GM12878 (cell line): ENCODE measurements at regions not wholly inside any gene's neighbourhood (a gene's known extent, or its start where the extent isn't known, plus 50 kb on each side); places are given as distances from the start of the nearest gene placed in this dataset.

Experiments used
- ATAC-seq: fragments of 200-7000 bp; cut with Tn5 transposase; 3 replicates; pipeline ENCODE4 v1.9.1; 2020; ENCODE audit warnings: mild to moderate bottlenecking, moderate library complexity
- BruUV-seq: library from RNA; stranded (reverse); fragments of 400-500 nt; replicated peaks from 2 replicates; lab custom pipeline; 2021; lab: Mats Ljungman, UMichigan
- CTCF ChIA-PET: fragments of 300-600 bp; sonication (Branson Sonifier 250); formaldehyde crosslinking; extraction: SDS; loops from one replicate; lab custom pipeline; 2021; ENCODE audit warnings: inconsistent platforms; lab: Yijun Ruan, JAX
- POLR2A ChIA-PET: fragments of 350-600 bp; formaldehyde crosslinking; extraction: SDS; loops from one replicate; lab custom pipeline; 2021; ENCODE audit warnings: inconsistent platforms; lab: Charles Lee
- RAD21 ChIA-PET: fragments of 300-600 bp; sonication (Branson Sonifier 250); formaldehyde crosslinking; loops from one replicate; lab custom pipeline; 2023; ENCODE audit warnings: antibody characterized with exemption; ENCODE audit not compliant: unreplicated experiment; lab: Charles Lee
- SMC1A ChIA-PET: fragments of 300-600 bp; sonication (Branson Sonifier 250); formaldehyde crosslinking; loops from one replicate; lab custom pipeline; 2023; ENCODE audit not compliant: unreplicated experiment, uncharacterized antibody; lab: Charles Lee
- DNase-seq: peaks from one replicate; pipeline ENCODE4 v3.0.0-alpha.2; 2011; ENCODE audit warnings: low read depth, low spot score
- FAIRE-seq: peaks from 3 replicates; lab custom pipeline; 2011; peaks lifted over from hg19 to GRCh38; lab: Jason Lieb, UNC
- H2AFZ ChIP-seq: 2 replicates; pipeline ENCODE4 v1.6.0; 2011; ENCODE audit warnings: low read depth, low read length, control low read depth; ENCODE audit not compliant: control insufficient read depth
- H3K27ac ChIP-seq: 2 replicates; pipeline ENCODE4 v1.5.1; 2011; ENCODE audit warnings: control low read depth; ENCODE audit not compliant: control insufficient read depth, insufficient read depth
- H3K27me3 ChIP-seq, 2 experiments: replicated peaks in 1 of 2; 2 replicates each; pipeline versions ENCODE4 v1.6.0 to v1.6.1; 2011; ENCODE audit warnings: low read length in 1 of 2; ENCODE audit not compliant: control insufficient read depth in 2 of 2, insufficient read depth in 2 of 2
- H3K36me3 ChIP-seq, 2 experiments: 2 replicates each; pipeline ENCODE4 v1.5.1; 2011; ENCODE audit warnings: low read length in 1 of 2; ENCODE audit not compliant: control insufficient read depth in 2 of 2, insufficient read depth in 2 of 2
- H3K4me1 ChIP-seq: 2 replicates; pipeline ENCODE4 v1.6.1; 2011; ENCODE audit warnings: mild to moderate bottlenecking, low read length, moderate library complexity, mixed read lengths; ENCODE audit not compliant: control insufficient read depth, insufficient read depth
- H3K4me2 ChIP-seq: 2 replicates; pipeline ENCODE4 v1.6.0; 2011; ENCODE audit warnings: control low read depth; ENCODE audit not compliant: control insufficient read depth, insufficient read depth
- H3K4me3 ChIP-seq: fragments of 200-600 bp; sonication (generic); 2 replicates; pipeline ENCODE4 v1.5.1; 2016
- H3K79me2 ChIP-seq: 2 replicates; pipeline ENCODE4 v1.6.0; 2011; ENCODE audit warnings: low read length; ENCODE audit not compliant: control insufficient read depth, insufficient read depth
- H3K9ac ChIP-seq: 2 replicates; pipeline ENCODE4 v1.8.0; 2011; ENCODE audit warnings: low read length, control low read depth, mixed read lengths; ENCODE audit not compliant: control insufficient read depth, insufficient read depth
- H3K9me3 ChIP-seq: replicated peaks from 3 replicates; pipeline ENCODE4 v1.5.1; 2011; ENCODE audit warnings: mild to moderate bottlenecking, low read length; ENCODE audit not compliant: control insufficient read depth, insufficient read depth
- H4K20me1 ChIP-seq: 2 replicates; pipeline ENCODE4 v1.6.0; 2011; ENCODE audit not compliant: control insufficient read depth, insufficient read depth
- ASH2L ChIP-seq: fragments of 300-600, 200-600 bp; sonication (generic); IDR thresholded peaks from 2 replicates; pipeline ENCODE4 v1.6.1; 2017; ENCODE audit warnings: low read depth, mild to moderate bottlenecking, borderline replicate concordance
- CEBPB ChIP-seq, 2 experiments: fragments of 150-350 bp in 1 of 2; IDR thresholded peaks; 2 replicates each; pipeline ENCODE4 v1.6.1; 2012 to 2014; ENCODE audit warnings: low read depth in 2 of 2, low read length in 2 of 2, borderline replicate concordance in 1 of 2, inconsistent platforms in 1 of 2
- EGR1 ChIP-seq, 2 experiments: IDR thresholded peaks; 1 replicate in 1 of 2; 2 replicates in 1 of 2; pipeline ENCODE4 v1.6.1; 2011 to 2012; ENCODE audit warnings: low read depth in 2 of 2, low read length in 2 of 2, borderline replicate concordance in 1 of 2, mild to moderate bottlenecking in 1 of 2, moderate library complexity in 1 of 2
- IKZF1 ChIP-seq: fragments of 450-650 bp; conservative IDR thresholded peaks from 2 replicates; pipeline ENCODE4 v1.6.1; 2017; ENCODE audit warnings: antibody characterized with exemption, mild to moderate bottlenecking
- IRF4 ChIP-seq: IDR thresholded peaks from 2 replicates; pipeline ENCODE4 v1.6.1; 2011; ENCODE audit warnings: low read depth, low read length
- PAX5 ChIP-seq: IDR thresholded peaks from 2 replicates; pipeline ENCODE4 v1.6.1; 2011; ENCODE audit warnings: low read depth, low read length, borderline replicate concordance
- RAD51 ChIP-seq: fragments of 450-650 bp; IDR thresholded peaks from 2 replicates; pipeline ENCODE4 v1.6.1; 2016; ENCODE audit warnings: moderate library complexity, mild to moderate bottlenecking, inconsistent platforms
- RBBP5 ChIP-seq: fragments of 200-600 bp; sonication (generic); conservative IDR thresholded peaks from 2 replicates; pipeline ENCODE4 v1.6.1; 2016
- ZNF384 ChIP-seq: IDR thresholded peaks from 2 replicates; pipeline ENCODE4 v1.6.1; 2012; ENCODE audit warnings: low read depth, mild to moderate bottlenecking, low read length, improper control_type of control experiment, borderline replicate concordance
- WGBS: methylation state at CpG from one replicate; pipeline ENCODE4 v1.1.6; 2016; ENCODE audit warnings: low lambda C conversion rate; ENCODE audit not compliant: insufficient replicate concordance, insufficient coverage; ENCODE audit errors: missing lambda C conversion rate; 5-methylcytosine and 5-hydroxymethylcytosine counted together
- in situ Hi-C: fragments of 300-500 bp; cut with MboI; formaldehyde crosslinking; loops from 9 replicates; pipeline ENCODE4 v1.14.3; 2018; ENCODE audit warnings: mixed read lengths
- intact Hi-C: fragments of 100-400 bp; cut with micrococcal nuclease; formaldehyde crosslinking; loops from one replicate; pipeline ENCODE4 v1.14.2; 2022; ENCODE audit not compliant: unreplicated experiment
- TF ChIP-seq, protein P1 (sequence below): fragments of 450-650 bp; conservative IDR thresholded peaks from 2 replicates; pipeline ENCODE4 v1.6.1; 2017; ENCODE audit warnings: mild to moderate bottlenecking, moderate library complexity
- TF ChIP-seq, protein P2 (sequence below), 3 experiments: IDR thresholded peaks in 2 of 3; conservative IDR thresholded peaks in 1 of 3; 2 replicates each; pipeline ENCODE4 v1.5.1; 2011; ENCODE audit warnings: low read depth in 3 of 3, low read length in 3 of 3, mild to moderate bottlenecking in 3 of 3, control low read depth in 2 of 3, moderate library complexity in 2 of 3, inconsistent platforms in 1 of 3, mixed read lengths in 1 of 3; ENCODE audit not compliant: control insufficient read depth in 2 of 3, insufficient read depth in 1 of 3; ENCODE audit errors: extremely low read depth in 1 of 3
- TF ChIP-seq, protein P3 (sequence below): fragments of 450-650 bp; IDR thresholded peaks from 2 replicates; pipeline ENCODE4 v1.6.1; 2017; ENCODE audit warnings: low read depth, mild to moderate bottlenecking, moderate library complexity
- TF ChIP-seq, protein P4 (sequence below): fragments of 450-650 bp; IDR thresholded peaks from 2 replicates; pipeline ENCODE4 v1.6.1; 2018; ENCODE audit warnings: mild to moderate bottlenecking, low read depth, moderate library complexity; ENCODE audit not compliant: partially characterized antibody

DNA sequence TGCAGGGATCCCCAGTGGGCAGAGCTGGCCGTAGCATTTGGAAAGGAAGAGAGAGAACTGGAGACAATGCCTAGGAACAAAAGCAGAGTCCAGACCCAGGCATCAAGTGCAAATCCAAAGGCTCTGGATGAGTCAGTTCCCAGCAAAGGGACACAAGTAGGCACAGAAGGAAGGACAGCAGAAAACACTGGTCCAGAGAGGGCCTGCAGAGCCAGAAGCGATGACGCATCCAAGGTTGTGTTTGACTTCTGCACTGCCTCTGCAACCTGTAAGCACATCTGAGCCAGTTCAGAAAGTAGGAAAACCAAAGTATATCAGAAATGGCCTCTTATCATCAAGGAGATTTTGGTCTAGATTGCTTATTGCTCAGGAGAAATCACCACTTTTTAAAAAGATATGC is 604.5 kb downstream of the FGF9 start (continued):
- TF ChIP-seq, protein P1, sequence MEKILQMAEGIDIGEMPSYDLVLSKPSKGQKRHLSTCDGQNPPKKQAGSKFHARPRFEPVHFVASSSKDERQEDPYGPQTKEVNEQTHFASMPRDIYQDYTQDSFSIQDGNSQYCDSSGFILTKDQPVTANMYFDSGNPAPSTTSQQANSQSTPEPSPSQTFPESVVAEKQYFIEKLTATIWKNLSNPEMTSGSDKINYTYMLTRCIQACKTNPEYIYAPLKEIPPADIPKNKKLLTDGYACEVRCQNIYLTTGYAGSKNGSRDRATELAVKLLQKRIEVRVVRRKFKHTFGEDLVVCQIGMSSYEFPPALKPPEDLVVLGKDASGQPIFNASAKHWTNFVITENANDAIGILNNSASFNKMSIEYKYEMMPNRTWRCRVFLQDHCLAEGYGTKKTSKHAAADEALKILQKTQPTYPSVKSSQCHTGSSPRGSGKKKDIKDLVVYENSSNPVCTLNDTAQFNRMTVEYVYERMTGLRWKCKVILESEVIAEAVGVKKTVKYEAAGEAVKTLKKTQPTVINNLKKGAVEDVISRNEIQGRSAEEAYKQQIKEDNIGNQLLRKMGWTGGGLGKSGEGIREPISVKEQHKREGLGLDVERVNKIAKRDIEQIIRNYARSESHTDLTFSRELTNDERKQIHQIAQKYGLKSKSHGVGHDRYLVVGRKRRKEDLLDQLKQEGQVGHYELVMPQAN, result no peak
- no peak for TF ChIP-seq ZNF384
- no peak for TF ChIP-seq EGR1 (IDR thresholded peaks at IDR 0.05; ENCODE audit: borderline replicate concordance in 1 of 2, low read depth in 2 of 2, low read length in 2 of 2)
- TF ChIP-seq IKZF1, result no peak

DNA sequence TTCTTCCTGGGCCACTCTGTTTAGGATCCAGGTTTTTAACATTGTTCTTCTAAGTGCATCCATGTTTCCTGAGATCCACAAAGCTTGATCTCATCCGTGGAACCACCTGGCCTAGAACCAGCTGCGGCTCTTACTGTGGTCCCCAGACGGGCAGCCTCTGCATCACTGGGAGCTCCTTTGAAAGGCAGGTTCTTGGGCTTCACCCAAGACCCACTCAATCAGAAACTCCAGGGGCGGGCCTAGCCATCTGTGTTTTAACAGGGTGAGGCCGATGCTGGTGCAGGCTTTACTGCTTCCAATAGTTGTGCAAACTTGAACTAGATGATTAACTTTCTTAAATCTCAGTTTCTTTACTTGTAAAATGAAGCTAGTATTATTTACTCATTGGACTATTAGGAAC is 605.7 kb downstream of the FGF9 start:
- Histone ChIP-seq H3K4me1 (no peaks in the 10 kb centered on the region), H3K27me3 (no peaks in the 10 kb centered on the region), H2AFZ (no peak overlapping the region), H4K20me1 (no peaks in the 10 kb centered on the region), H3K27ac (no peak overlapping the region), H3K9ac (no peak overlapping the region), H3K4me3 (no peak overlapping the region), H3K79me2 (no peaks in the 10 kb centered on the region), H3K4me2 (no peak overlapping the region), H3K36me3 (no peaks in the 10 kb centered on the region), H3K9me3 (no peaks in the 10 kb centered on the region)
- CTCF ChIA-PET, result interaction anchor here (0.6 to 1.8 kb wide), 8 partner anchors 19 to 639 kb away, joined by 3 to 15 read pairs (median 4); no protein-coding TSS in a partner anchor
- RAD21 ChIA-PET, result interaction anchor here (0.8 to 4.3 kb wide), 5 partner anchors 152 to 640 kb away, joined by 3 to 35 read pairs (median 7); no protein-coding TSS in a partner anchor
- POLR2A ChIA-PET, result no interaction called here
- no peak for DNase-seq
- SMC1A ChIA-PET, result interaction anchor here (0.7 to 4.6 kb wide), 6 partner anchors 214 to 641 kb away, joined by 3 to 36 read pairs (median 4); no protein-coding TSS in a partner anchor
- BruUV-seq, result no TSS peak
- no peak for ATAC-seq
- in situ Hi-C loops, result no loop called here
- intact Hi-C loops, result loop anchor here (2.0 to 10.0 kb wide), 4 partner anchors 112 to 349 kb away; no protein-coding TSS in a partner anchor
- WGBS, result 38% methylated on average over 5 of the region's 5 CpGs
- no peak for FAIRE-seq
- TF ChIP-seq PAX5 (no peak), RBBP5 (no peak), RAD51 (no peak), IRF4 (no peak), ASH2L (no peak), CEBPB (IDR thresholded peaks at IDR 0.05; ENCODE audit: borderline replicate concordance in 1 of 2, low read depth in 2 of 2, low read length in 2 of 2) (no peak)
- TF ChIP-seq, protein P2, sequence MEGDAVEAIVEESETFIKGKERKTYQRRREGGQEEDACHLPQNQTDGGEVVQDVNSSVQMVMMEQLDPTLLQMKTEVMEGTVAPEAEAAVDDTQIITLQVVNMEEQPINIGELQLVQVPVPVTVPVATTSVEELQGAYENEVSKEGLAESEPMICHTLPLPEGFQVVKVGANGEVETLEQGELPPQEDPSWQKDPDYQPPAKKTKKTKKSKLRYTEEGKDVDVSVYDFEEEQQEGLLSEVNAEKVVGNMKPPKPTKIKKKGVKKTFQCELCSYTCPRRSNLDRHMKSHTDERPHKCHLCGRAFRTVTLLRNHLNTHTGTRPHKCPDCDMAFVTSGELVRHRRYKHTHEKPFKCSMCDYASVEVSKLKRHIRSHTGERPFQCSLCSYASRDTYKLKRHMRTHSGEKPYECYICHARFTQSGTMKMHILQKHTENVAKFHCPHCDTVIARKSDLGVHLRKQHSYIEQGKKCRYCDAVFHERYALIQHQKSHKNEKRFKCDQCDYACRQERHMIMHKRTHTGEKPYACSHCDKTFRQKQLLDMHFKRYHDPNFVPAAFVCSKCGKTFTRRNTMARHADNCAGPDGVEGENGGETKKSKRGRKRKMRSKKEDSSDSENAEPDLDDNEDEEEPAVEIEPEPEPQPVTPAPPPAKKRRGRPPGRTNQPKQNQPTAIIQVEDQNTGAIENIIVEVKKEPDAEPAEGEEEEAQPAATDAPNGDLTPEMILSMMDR (IDR thresholded peaks at IDR 0.05 in 2 of 3, conservative IDR thresholded peaks at IDR 0.05 in 1 of 3; ENCODE audit: control insufficient read depth in 2 of 3, extremely low read depth in 1 of 3, insufficient read depth in 1 of 3, low read depth in 3 of 3, low read length in 3 of 3), result no peak
- TF ChIP-seq, protein P3, sequence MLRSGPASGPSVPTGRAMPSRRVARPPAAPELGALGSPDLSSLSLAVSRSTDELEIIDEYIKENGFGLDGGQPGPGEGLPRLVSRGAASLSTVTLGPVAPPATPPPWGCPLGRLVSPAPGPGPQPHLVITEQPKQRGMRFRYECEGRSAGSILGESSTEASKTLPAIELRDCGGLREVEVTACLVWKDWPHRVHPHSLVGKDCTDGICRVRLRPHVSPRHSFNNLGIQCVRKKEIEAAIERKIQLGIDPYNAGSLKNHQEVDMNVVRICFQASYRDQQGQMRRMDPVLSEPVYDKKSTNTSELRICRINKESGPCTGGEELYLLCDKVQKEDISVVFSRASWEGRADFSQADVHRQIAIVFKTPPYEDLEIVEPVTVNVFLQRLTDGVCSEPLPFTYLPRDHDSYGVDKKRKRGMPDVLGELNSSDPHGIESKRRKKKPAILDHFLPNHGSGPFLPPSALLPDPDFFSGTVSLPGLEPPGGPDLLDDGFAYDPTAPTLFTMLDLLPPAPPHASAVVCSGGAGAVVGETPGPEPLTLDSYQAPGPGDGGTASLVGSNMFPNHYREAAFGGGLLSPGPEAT, result no peak
- TF ChIP-seq, protein P4, sequence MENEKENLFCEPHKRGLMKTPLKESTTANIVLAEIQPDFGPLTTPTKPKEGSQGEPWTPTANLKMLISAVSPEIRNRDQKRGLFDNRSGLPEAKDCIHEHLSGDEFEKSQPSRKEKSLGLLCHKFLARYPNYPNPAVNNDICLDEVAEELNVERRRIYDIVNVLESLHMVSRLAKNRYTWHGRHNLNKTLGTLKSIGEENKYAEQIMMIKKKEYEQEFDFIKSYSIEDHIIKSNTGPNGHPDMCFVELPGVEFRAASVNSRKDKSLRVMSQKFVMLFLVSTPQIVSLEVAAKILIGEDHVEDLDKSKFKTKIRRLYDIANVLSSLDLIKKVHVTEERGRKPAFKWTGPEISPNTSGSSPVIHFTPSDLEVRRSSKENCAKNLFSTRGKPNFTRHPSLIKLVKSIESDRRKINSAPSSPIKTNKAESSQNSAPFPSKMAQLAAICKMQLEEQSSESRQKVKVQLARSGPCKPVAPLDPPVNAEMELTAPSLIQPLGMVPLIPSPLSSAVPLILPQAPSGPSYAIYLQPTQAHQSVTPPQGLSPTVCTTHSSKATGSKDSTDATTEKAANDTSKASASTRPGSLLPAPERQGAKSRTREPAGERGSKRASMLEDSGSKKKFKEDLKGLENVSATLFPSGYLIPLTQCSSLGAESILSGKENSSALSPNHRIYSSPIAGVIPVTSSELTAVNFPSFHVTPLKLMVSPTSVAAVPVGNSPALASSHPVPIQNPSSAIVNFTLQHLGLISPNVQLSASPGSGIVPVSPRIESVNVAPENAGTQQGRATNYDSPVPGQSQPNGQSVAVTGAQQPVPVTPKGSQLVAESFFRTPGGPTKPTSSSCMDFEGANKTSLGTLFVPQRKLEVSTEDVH, result no peak
